ENCODE measurements at regions not wholly inside any gene's neighbourhood (a gene's known extent, or its start where the extent isn't known, plus 50 kb on each side); places are given as distances from the start of the nearest gene placed in this dataset.

DNA sequence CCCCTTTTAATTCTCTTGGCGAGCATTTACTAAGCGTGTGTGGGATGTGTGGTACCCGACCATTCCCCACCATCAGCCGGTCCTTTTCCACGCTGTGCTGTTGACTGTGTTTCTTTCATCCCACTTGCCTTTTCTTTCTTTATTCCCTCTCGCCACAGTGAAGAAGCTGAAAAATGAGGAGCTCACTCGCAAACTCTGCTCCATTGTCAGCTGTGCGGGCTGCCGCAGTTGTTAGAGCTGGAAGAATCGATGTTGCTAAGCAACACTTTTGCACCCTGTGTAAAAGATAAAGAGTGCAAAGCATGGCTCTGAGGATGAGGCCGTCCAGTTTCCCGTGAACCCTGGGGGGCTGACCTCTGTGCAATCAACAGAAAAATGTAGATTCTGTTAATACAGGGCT lies 203.1 kb upstream of the NEBL start:
- DNase-seq (ENCODE audit: low read depth), result no peak
- in situ Hi-C loops (cut with HindIII; ENCODE audit: low sequenced_read_pairs), result no loop called here
- no peak overlapping the region for H3K4me3 ChIP-seq (ENCODE audit: low read depth, low read length)
- TF ChIP-seq, protein P1, sequence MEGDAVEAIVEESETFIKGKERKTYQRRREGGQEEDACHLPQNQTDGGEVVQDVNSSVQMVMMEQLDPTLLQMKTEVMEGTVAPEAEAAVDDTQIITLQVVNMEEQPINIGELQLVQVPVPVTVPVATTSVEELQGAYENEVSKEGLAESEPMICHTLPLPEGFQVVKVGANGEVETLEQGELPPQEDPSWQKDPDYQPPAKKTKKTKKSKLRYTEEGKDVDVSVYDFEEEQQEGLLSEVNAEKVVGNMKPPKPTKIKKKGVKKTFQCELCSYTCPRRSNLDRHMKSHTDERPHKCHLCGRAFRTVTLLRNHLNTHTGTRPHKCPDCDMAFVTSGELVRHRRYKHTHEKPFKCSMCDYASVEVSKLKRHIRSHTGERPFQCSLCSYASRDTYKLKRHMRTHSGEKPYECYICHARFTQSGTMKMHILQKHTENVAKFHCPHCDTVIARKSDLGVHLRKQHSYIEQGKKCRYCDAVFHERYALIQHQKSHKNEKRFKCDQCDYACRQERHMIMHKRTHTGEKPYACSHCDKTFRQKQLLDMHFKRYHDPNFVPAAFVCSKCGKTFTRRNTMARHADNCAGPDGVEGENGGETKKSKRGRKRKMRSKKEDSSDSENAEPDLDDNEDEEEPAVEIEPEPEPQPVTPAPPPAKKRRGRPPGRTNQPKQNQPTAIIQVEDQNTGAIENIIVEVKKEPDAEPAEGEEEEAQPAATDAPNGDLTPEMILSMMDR (IDR thresholded peaks at IDR 0.05; ENCODE audit: low read depth, low read length, missing control alignments), result no peak

GRCh38 chr10:21099291-21100062 lies 202.4 kb upstream of the NEBL start:
- H3K4me3 ChIP-seq (ENCODE audit: low read depth, low read length), result no peak overlapping the region
- TF ChIP-seq, protein P1 (IDR thresholded peaks at IDR 0.05; ENCODE audit: low read depth, low read length, missing control alignments), result no peak
- no peak for DNase-seq (ENCODE audit: low read depth)
- in situ Hi-C loops (cut with HindIII; ENCODE audit: low sequenced_read_pairs), result loop anchor here (25.0 kb wide), 1 partner anchor 413 kb away; no protein-coding TSS in a partner anchor

DNA sequence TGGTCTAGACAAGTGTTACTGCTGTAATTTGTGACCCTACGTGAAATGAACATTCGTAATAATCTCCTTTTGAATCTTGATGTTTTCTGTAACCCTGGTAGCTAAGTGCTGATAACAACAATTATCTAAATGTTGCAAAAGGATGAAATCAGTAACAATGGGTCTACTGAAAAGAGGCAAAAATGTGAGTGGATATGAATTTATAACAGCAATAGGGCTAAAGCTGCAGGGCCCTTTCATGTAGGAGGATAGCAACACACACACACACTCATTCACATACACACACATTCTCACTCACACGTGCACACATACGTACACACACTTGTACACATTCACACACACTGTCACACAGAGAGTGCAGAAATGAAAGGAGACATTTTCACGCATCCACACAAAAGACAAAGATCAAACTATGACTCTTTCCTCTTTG lies 200.8 kb upstream of the NEBL start:
- in situ Hi-C loops (cut with HindIII; ENCODE audit: low sequenced_read_pairs), result loop anchor here (25.0 kb wide), 1 partner anchor 414 kb away; no protein-coding TSS in a partner anchor
- DNase-seq (ENCODE audit: low read depth), result no peak
- H3K4me3 ChIP-seq (ENCODE audit: low read depth, low read length), result no peak overlapping the region
- TF ChIP-seq, protein P1 (IDR thresholded peaks at IDR 0.05; ENCODE audit: low read depth, low read length, missing control alignments), result no peak

DNA sequence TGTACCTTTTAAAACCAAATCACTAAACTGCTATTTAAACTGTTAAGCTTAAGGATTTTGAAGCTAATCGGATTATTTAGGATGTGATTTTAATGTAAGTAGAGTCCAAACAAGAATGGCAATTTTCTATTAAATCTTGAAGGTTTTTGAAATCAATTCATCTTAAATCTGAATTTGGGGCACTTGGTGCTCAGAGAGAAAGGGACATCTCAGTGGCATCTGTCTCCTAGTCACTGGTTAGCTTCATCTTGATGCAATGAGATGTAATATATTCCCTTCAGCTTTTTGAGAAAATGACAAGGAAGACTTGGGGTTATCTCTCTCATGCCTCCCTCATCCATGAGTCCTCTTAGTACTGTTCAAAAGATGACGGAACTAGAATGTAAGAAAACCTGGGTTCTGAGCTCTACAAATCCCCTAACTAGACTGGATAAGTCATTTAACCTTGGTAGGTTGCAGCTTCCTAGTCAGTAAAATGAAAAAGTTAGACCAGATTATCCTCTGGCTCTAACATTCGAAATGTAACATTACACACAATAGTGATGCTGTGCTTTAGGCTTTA lies 198.5 kb upstream of the NEBL start:
- TF ChIP-seq, protein P1 (IDR thresholded peaks at IDR 0.05; ENCODE audit: low read depth, low read length, missing control alignments), result no peak
- DNase-seq (ENCODE audit: low read depth), result no peak
- in situ Hi-C loops (cut with HindIII; ENCODE audit: low sequenced_read_pairs), result loop anchor here (25.0 kb wide), 1 partner anchor 417 kb away; no protein-coding TSS in a partner anchor
- H3K4me3 ChIP-seq (ENCODE audit: low read depth, low read length), result no peak overlapping the region

GRCh38 chr10:21095073-21095472 lies 198.0 kb upstream of the NEBL start:
- in situ Hi-C loops (cut with HindIII; ENCODE audit: low sequenced_read_pairs), result loop anchor here (25.0 kb wide), 1 partner anchor 417 kb away; no protein-coding TSS in a partner anchor
- no peak for DNase-seq (ENCODE audit: low read depth)
- H3K4me3 ChIP-seq (ENCODE audit: low read depth, low read length), result no peak overlapping the region
- TF ChIP-seq, protein P1 (IDR thresholded peaks at IDR 0.05; ENCODE audit: low read depth, low read length, missing control alignments), result no peak

DNA sequence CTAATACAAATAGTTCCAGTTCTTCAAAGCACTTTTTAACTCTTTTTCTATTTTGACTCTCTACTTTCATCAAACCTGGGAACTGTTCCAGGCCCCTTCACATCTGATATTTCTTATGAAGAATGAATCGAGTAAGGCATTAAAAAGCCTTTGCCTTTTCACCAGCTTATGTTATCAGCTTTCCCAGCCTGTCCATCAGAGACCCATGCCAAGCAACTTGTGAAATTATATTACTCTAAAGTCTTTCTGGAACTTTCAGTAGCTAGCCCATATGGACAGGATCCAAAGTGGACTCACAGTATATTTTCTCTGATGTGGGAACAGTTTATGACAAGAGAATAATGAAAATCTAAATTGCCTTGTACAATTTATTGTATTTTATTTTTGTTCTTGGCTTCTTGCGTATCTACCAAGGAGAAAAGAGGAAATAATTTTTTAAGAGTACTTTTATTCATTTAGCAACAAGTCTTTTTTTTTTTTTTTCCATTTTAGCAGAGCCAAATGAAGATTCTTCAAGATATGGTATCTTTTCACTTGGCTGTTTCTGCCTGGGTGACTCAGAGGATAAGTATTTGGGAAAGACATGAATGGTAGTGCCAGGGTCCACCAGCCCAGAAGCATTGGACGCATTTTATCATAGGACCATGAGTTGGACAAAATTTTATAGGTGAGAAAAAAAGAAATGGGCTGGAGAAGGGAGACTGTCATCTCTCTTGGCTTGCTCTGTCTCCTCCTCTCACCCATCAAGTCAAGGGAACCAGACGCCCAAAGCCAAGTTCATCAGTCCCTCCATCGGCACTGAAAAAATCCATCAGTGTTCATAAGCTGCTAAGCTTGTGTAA lies 195.8 kb upstream of the NEBL start:
- TF ChIP-seq, protein P1 (IDR thresholded peaks at IDR 0.05; ENCODE audit: low read depth, low read length, missing control alignments), result no peak
- in situ Hi-C loops (cut with HindIII; ENCODE audit: low sequenced_read_pairs), result loop anchor here (25.0 kb wide), 1 partner anchor 419 kb away; no protein-coding TSS in a partner anchor

More for the DNA sequence above, 195.8 kb upstream of the NEBL start:
- no peak overlapping the region for H3K4me3 ChIP-seq (ENCODE audit: low read depth, low read length)
- no peak for DNase-seq (ENCODE audit: low read depth)
